ENCODE measurements at regions not wholly inside any gene's neighbourhood (a gene's known extent, or its start where the extent isn't known, plus 50 kb on each side); places are given as distances from the start of the nearest gene placed in this dataset.

GRCh38 chr2:15769676-15770547 is 170.4 kb upstream of the MYCN start:
- peaks cover 0 to 3% (median 0%) of the 10 kb centered on the region in 3 donors for H3K27me3 ChIP-seq (ENCODE audit: control insufficient read depth in 3 of 3, insufficient read depth in 3 of 3, low read length in 3 of 3)
- H3K4me3 ChIP-seq (ENCODE audit: low read length in 3 of 3) = no peak overlapping the region
- H3K27ac ChIP-seq (ENCODE audit: low read depth, low read length) = no peak overlapping the region
- H3K9me3 ChIP-seq (ENCODE audit: control insufficient read depth in 3 of 3, low read length in 3 of 3) = no peaks in the 10 kb centered on the region
- no peaks in the 10 kb centered on the region for H3K36me3 ChIP-seq (ENCODE audit: control insufficient read depth in 3 of 3, insufficient read depth in 3 of 3, low read length in 3 of 3)
- H3K4me1 ChIP-seq (ENCODE audit: control insufficient read depth in 3 of 3, insufficient read depth in 3 of 3, low read length in 3 of 3) = no peaks in the 10 kb centered on the region
- no peak overlapping the region for H3K9ac ChIP-seq (ENCODE audit: low read depth in 1 of 3, low read length in 3 of 3)

- H3K9ac ChIP-seq (ENCODE audit: low read depth in 1 of 3, low read length in 3 of 3) = no peak overlapping the region
- no peaks in the 10 kb centered on the region for H3K4me1 ChIP-seq (ENCODE audit: control insufficient read depth in 3 of 3, insufficient read depth in 3 of 3, low read length in 3 of 3)
- no peak overlapping the region for H3K27ac ChIP-seq (ENCODE audit: low read depth, low read length)
- H3K9me3 ChIP-seq (ENCODE audit: control insufficient read depth in 3 of 3, low read length in 3 of 3) = no peaks in the 10 kb centered on the region
- no peaks in the 10 kb centered on the region for H3K36me3 ChIP-seq (ENCODE audit: control insufficient read depth in 3 of 3, insufficient read depth in 3 of 3, low read length in 3 of 3)
- peaks cover 0 to 3% (median 0%) of the 10 kb centered on the region in 3 donors for H3K27me3 ChIP-seq (ENCODE audit: control insufficient read depth in 3 of 3, insufficient read depth in 3 of 3, low read length in 3 of 3)
- no peak overlapping the region for H3K4me3 ChIP-seq (ENCODE audit: low read length in 3 of 3)
These were observed 169.7 kb upstream of the MYCN start for GRCh38 chr2:15770606-15771005.

- no peak overlapping the region for H3K4me3 ChIP-seq (ENCODE audit: low read length in 3 of 3)
- no peaks in the 10 kb centered on the region for H3K4me1 ChIP-seq (ENCODE audit: control insufficient read depth in 3 of 3, insufficient read depth in 3 of 3, low read length in 3 of 3)
- H3K27me3 ChIP-seq (ENCODE audit: control insufficient read depth in 3 of 3, insufficient read depth in 3 of 3, low read length in 3 of 3) = no peaks in the 10 kb centered on the region
- H3K27ac ChIP-seq (ENCODE audit: low read depth, low read length) = no peak overlapping the region
- no peaks in the 10 kb centered on the region for H3K36me3 ChIP-seq (ENCODE audit: control insufficient read depth in 3 of 3, insufficient read depth in 3 of 3, low read length in 3 of 3)
- no peak overlapping the region for H3K9ac ChIP-seq (ENCODE audit: low read depth in 1 of 3, low read length in 3 of 3)
- H3K9me3 ChIP-seq (ENCODE audit: control insufficient read depth in 3 of 3, low read length in 3 of 3) = no peaks in the 10 kb centered on the region
These were observed 169.2 kb upstream of the MYCN start for GRCh38 chr2:15771124-15771523.

DNA sequence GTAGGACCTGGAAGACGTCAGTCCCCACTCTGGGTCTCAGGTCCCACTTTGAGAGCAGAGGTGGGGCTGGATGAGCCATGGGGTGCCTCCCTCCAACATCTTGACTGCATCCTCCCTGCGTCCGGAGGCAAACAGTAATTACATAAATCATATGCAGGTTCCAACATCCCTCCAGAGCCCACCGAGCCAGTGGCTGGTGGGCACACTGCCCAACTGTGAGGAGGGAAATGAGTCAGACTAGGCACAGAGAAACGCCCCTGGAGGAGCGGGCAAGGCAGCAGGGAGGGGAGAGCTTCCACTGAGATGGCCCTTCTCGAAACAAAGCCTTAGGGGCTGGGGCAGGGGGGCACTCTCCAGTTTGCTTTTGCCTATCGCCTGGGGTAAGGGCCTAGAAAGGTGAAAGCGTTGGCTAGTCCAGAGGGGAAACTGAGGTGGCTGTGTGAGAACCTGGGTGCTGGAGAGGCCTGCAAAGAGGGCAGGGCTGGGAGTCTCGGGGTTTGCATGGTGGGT is 168.2 kb upstream of the MYCN start:
- H3K9ac ChIP-seq (ENCODE audit: low read depth in 1 of 3, low read length in 3 of 3) = no peak overlapping the region
- no peak overlapping the region for H3K27ac ChIP-seq (ENCODE audit: low read depth, low read length)
- H3K9me3 ChIP-seq (ENCODE audit: control insufficient read depth in 3 of 3, low read length in 3 of 3) = no peaks in the 10 kb centered on the region
- no peaks in the 10 kb centered on the region for H3K4me1 ChIP-seq (ENCODE audit: control insufficient read depth in 3 of 3, insufficient read depth in 3 of 3, low read length in 3 of 3)
- H3K27me3 ChIP-seq (ENCODE audit: control insufficient read depth in 3 of 3, insufficient read depth in 3 of 3, low read length in 3 of 3) = no peaks in the 10 kb centered on the region
- no peak overlapping the region for H3K4me3 ChIP-seq (ENCODE audit: low read length in 3 of 3)
- no peaks in the 10 kb centered on the region for H3K36me3 ChIP-seq (ENCODE audit: control insufficient read depth in 3 of 3, insufficient read depth in 3 of 3, low read length in 3 of 3)

DNA sequence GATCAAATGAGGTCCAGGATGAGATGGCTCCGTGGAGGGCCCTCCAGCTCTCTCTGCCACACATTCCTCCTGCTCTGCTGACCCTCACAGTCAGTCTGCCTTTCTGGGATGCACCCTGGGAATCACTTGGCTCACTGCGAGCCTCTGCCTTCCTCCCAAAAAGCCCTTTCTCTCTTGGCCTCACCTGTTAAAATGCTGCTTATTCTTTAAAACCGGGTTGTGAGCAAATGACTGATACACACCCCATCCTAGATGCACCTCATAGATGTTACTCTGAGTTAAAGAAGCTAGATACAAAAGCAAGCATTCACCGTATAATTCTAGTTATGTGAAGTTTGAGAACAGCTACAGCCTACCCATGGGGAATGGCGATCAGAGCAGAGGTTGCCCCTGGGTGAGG is 167.7 kb upstream of the MYCN start:
- no peaks in the 10 kb centered on the region for H3K36me3 ChIP-seq (ENCODE audit: control insufficient read depth in 3 of 3, insufficient read depth in 3 of 3, low read length in 3 of 3)
- H3K9ac ChIP-seq (ENCODE audit: low read depth in 1 of 3, low read length in 3 of 3) = no peak overlapping the region
- H3K27me3 ChIP-seq (ENCODE audit: control insufficient read depth in 3 of 3, insufficient read depth in 3 of 3, low read length in 3 of 3) = no peaks in the 10 kb centered on the region
- H3K4me3 ChIP-seq (ENCODE audit: low read length in 3 of 3) = no peak overlapping the region
- H3K4me1 ChIP-seq (ENCODE audit: control insufficient read depth in 3 of 3, insufficient read depth in 3 of 3, low read length in 3 of 3) = no peaks in the 10 kb centered on the region
- no peaks in the 10 kb centered on the region for H3K9me3 ChIP-seq (ENCODE audit: control insufficient read depth in 3 of 3, low read length in 3 of 3)
- no peak overlapping the region for H3K27ac ChIP-seq (ENCODE audit: low read depth, low read length)

- Histone ChIP-seq H3K9me3 (ENCODE audit: control insufficient read depth in 3 of 3, low read length in 3 of 3) (no peaks in the 10 kb centered on the region), H3K4me3 (ENCODE audit: low read length in 3 of 3) (no peak overlapping the region), H3K4me1 (ENCODE audit: control insufficient read depth in 3 of 3, insufficient read depth in 3 of 3, low read length in 3 of 3) (no peaks in the 10 kb centered on the region), H3K9ac (ENCODE audit: low read depth in 1 of 3, low read length in 3 of 3) (no peak overlapping the region), H3K36me3 (ENCODE audit: control insufficient read depth in 3 of 3, insufficient read depth in 3 of 3, low read length in 3 of 3) (no peaks in the 10 kb centered on the region), H3K27ac (ENCODE audit: low read depth, low read length) (no peak overlapping the region), H3K27me3 (ENCODE audit: control insufficient read depth in 3 of 3, insufficient read depth in 3 of 3, low read length in 3 of 3) (no peaks in the 10 kb centered on the region)
These were observed 167.1 kb upstream of the MYCN start for GRCh38 chr2:15773204-15773603.

DNA sequence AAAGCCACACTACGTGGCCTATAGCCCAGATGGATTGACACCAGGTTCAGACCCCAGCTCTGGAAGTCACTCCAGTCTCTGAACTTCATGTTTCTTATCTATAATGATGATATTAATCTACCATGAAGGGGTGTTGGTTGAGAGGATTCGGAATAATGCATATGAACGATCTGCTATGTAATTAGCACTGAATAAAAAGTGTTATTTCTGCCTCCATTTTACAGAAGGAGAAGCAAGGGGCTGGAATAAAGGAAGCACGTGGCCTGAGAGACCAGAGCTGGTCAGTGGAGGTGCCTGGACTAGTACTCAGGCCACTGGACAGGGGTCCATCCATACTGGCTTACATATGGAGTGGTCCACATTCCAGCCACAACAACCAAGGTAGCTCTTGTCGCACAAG is 166.5 kb upstream of the MYCN start:
- Histone ChIP-seq H3K9ac (ENCODE audit: low read depth in 1 of 3, low read length in 3 of 3) (no peak overlapping the region), H3K27me3 (ENCODE audit: control insufficient read depth in 3 of 3, insufficient read depth in 3 of 3, low read length in 3 of 3) (no peaks in the 10 kb centered on the region), H3K4me3 (ENCODE audit: low read length in 3 of 3) (no peak overlapping the region), H3K4me1 (ENCODE audit: control insufficient read depth in 3 of 3, insufficient read depth in 3 of 3, low read length in 3 of 3) (no peaks in the 10 kb centered on the region), H3K9me3 (ENCODE audit: control insufficient read depth in 3 of 3, low read length in 3 of 3) (no peaks in the 10 kb centered on the region), H3K27ac (ENCODE audit: low read depth, low read length) (no peak overlapping the region), H3K36me3 (ENCODE audit: control insufficient read depth in 3 of 3, insufficient read depth in 3 of 3, low read length in 3 of 3) (no peaks in the 10 kb centered on the region)

GRCh38 chr2:15775753-15776628 is 164.4 kb upstream of the MYCN start:
- Histone ChIP-seq H3K4me3 (ENCODE audit: low read length in 3 of 3) (no peak overlapping the region), H3K4me1 (ENCODE audit: control insufficient read depth in 3 of 3, insufficient read depth in 3 of 3, low read length in 3 of 3) (no peaks in the 10 kb centered on the region), H3K9ac (ENCODE audit: low read depth in 1 of 3, low read length in 3 of 3) (no peak overlapping the region), H3K36me3 (ENCODE audit: control insufficient read depth in 3 of 3, insufficient read depth in 3 of 3, low read length in 3 of 3) (no peaks in the 10 kb centered on the region), H3K27ac (ENCODE audit: low read depth, low read length) (no peak overlapping the region), H3K27me3 (ENCODE audit: control insufficient read depth in 3 of 3, insufficient read depth in 3 of 3, low read length in 3 of 3) (peaks cover 0 to 3% (median 0%) of the 10 kb centered on the region in 3 donors), H3K9me3 (ENCODE audit: control insufficient read depth in 3 of 3, low read length in 3 of 3) (no peaks in the 10 kb centered on the region)

DNA sequence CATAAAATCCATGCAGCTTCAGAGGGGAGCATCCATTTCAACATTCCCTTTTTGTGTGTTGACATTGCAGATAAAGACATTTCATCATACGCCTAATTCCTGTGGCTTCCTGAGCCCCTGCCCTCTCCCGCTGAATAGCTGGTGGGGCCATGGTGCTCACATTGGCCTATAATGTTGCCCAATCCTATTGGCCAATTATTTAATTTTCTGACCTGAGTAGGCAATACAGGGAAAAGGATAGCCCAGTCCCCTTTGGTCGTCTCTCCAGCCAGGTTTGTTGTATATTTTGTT is 163.8 kb upstream of the MYCN start:
- Histone ChIP-seq H3K27ac (ENCODE audit: low read depth, low read length) (no peak overlapping the region), H3K9me3 (ENCODE audit: control insufficient read depth in 3 of 3, low read length in 3 of 3) (no peaks in the 10 kb centered on the region), H3K4me1 (ENCODE audit: control insufficient read depth in 3 of 3, insufficient read depth in 3 of 3, low read length in 3 of 3) (no peaks in the 10 kb centered on the region), H3K9ac (ENCODE audit: low read depth in 1 of 3, low read length in 3 of 3) (no peak overlapping the region), H3K27me3 (ENCODE audit: control insufficient read depth in 3 of 3, insufficient read depth in 3 of 3, low read length in 3 of 3) (peaks cover 0 to 3% (median 0%) of the 10 kb centered on the region in 3 donors), H3K36me3 (ENCODE audit: control insufficient read depth in 3 of 3, insufficient read depth in 3 of 3, low read length in 3 of 3) (no peaks in the 10 kb centered on the region), H3K4me3 (ENCODE audit: low read length in 3 of 3) (no peak overlapping the region)
